A673 (cell line): ENCODE measurements at regions not wholly inside any gene's neighbourhood (a gene's known extent, or its start where the extent isn't known, plus 50 kb on each side); places are given as distances from the start of the nearest gene placed in this dataset.

Experiments used
- EZH2 ChIP-seq: fragments of 200-600 bp; sonication (generic); IDR thresholded peaks from 2 replicates; pipeline ENCODE4 v1.6.1; 2017; ENCODE audit warnings: borderline replicate concordance, low read depth, mild to moderate bottlenecking, mixed read lengths, antibody characterized with exemption, low read length; ENCODE audit not compliant: poor library complexity, severe bottlenecking
- TF ChIP-seq, protein P1 (sequence below): fragments of 300-800, 200-600 bp; sonication (generic); conservative IDR thresholded peaks from 2 replicates; pipeline ENCODE4 v1.5.1; 2017; ENCODE audit warnings: low read depth, mild to moderate bottlenecking, antibody characterized with exemption, low read length, moderate library complexity, mixed read lengths

GRCh38 chr5:84830265-84830664 lies 445.6 kb upstream of the EDIL3 start:
- TF ChIP-seq, protein P1, sequence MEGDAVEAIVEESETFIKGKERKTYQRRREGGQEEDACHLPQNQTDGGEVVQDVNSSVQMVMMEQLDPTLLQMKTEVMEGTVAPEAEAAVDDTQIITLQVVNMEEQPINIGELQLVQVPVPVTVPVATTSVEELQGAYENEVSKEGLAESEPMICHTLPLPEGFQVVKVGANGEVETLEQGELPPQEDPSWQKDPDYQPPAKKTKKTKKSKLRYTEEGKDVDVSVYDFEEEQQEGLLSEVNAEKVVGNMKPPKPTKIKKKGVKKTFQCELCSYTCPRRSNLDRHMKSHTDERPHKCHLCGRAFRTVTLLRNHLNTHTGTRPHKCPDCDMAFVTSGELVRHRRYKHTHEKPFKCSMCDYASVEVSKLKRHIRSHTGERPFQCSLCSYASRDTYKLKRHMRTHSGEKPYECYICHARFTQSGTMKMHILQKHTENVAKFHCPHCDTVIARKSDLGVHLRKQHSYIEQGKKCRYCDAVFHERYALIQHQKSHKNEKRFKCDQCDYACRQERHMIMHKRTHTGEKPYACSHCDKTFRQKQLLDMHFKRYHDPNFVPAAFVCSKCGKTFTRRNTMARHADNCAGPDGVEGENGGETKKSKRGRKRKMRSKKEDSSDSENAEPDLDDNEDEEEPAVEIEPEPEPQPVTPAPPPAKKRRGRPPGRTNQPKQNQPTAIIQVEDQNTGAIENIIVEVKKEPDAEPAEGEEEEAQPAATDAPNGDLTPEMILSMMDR = no peak
- no peak for TF ChIP-seq EZH2
